Ectodermal cell (in vitro differentiated cells): ENCODE measurements at regions not wholly inside any gene's neighbourhood (a gene's known extent, or its start where the extent isn't known, plus 50 kb on each side); places are given as distances from the start of the nearest gene placed in this dataset.

Experiments used
- H3K27ac ChIP-seq: 2 replicates; pipeline ENCODE4 v1.7.0; 2013; ENCODE audit warnings: mild to moderate bottlenecking, low read depth, low read length; ENCODE audit not compliant: insufficient read depth, poor library complexity, severe bottlenecking
- H3K27me3 ChIP-seq: 2 replicates; pipeline ENCODE4 v1.7.0; 2013; ENCODE audit warnings: mild to moderate bottlenecking, low read length; ENCODE audit not compliant: insufficient read depth, control insufficient read depth, poor library complexity, severe bottlenecking
- H3K36me3 ChIP-seq: one replicate; pipeline ENCODE4 v1.7.0; 2013; ENCODE audit warnings: low read length; ENCODE audit not compliant: control insufficient read depth, insufficient read depth
- H3K4me1 ChIP-seq: one replicate; pipeline ENCODE4 v1.7.0; 2013; ENCODE audit warnings: low read length; ENCODE audit not compliant: control insufficient read depth, insufficient read depth
- H3K4me3 ChIP-seq: 2 replicates; pipeline ENCODE4 v1.7.0; 2013; ENCODE audit warnings: low read depth, low read length, control low read depth; ENCODE audit not compliant: insufficient read depth
- H3K9me3 ChIP-seq: 2 replicates; pipeline ENCODE4 v1.7.0; 2013; ENCODE audit warnings: mild to moderate bottlenecking, low read length, moderate library complexity; ENCODE audit not compliant: control insufficient read depth
- WGBS, 2 experiments: methylation state at CpG; one replicate each; pipeline ENCODE4 v1.1.7; 2013; ENCODE audit warnings: missing lambda C conversion rate in 2 of 2; 5-methylcytosine and 5-hydroxymethylcytosine counted together

DNA sequence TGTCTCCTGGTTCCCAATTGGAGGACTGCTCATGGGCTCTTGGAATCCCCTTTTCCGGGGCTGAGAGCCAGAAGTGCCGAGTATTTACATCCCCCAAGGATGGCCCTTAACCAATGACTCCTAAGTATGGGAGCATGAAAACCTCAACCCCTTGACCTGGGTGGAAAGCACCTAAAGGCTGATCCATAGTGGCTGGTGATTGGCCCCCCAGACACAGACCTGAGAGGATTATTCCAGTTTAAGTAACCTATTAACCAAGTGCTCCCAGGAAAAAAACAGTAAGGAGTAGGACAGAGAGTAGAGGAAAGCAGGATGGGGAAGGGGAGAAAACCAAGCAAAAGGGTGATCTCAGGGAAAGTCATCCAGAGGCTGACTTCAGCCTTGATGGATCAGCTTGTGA is 206.1 kb upstream of the RND3 start:
- no peak overlapping the region for H3K27ac ChIP-seq
- H3K27me3 ChIP-seq, result no peaks in the 10 kb centered on the region
- no peaks in the 10 kb centered on the region for H3K4me1 ChIP-seq
- 90 to 100% methylated on average over 2 of the region's 2 CpGs for WGBS, 2 experiments
- no peak overlapping the region for H3K4me3 ChIP-seq
- H3K9me3 ChIP-seq, result no peaks in the 10 kb centered on the region
- H3K36me3 ChIP-seq, result no peaks in the 10 kb centered on the region

DNA sequence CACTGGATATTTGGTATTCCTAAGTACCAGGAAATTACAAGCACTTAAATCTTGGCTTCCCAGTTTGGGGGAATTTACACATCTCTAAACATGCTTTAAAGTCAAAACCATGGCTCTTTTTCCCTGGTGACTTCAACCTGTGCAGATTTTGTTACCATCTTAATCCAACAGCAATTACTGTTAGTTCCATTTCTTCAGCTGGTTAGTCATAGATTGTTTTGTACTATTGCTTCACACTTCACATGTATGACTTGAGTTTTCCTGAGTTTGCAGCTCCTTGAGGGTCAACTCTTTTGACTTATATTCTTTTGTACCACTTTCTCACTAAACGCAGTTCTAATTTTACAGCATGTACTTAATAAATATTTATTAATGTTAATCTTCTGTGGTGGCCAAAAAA is 203.4 kb upstream of the RND3 start:
- Histone ChIP-seq H3K36me3 (no peaks in the 10 kb centered on the region), H3K4me1 (no peaks in the 10 kb centered on the region), H3K27me3 (no peaks in the 10 kb centered on the region), H3K27ac (no peak overlapping the region), H3K9me3 (no peaks in the 10 kb centered on the region), H3K4me3 (no peak overlapping the region)
- WGBS, 2 experiments, result no CpG with 5 or more reads among the region's 1 CpG

DNA sequence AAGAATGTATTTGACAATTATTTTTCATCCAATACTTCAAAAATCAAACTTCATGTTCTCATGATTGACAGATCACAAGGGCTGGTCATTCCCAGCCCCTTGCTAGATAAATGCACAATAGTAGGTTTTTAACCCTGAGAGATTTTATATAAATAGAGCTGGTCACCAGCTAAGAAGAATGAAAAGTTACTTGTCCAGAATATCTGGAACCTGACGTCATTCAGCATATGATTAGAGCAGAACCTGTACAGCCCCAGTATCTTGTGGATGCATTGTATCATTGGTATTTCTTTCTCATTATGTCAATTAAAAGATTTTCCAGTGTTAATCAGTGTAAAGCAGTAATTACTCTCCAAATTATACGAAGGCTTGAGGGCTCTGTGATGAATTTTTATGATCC is 202.8 kb upstream of the RND3 start:
- WGBS, 2 experiments, result 92 to 93% methylated on average over 2 of the region's 2 CpGs
- Histone ChIP-seq H3K4me1 (no peaks in the 10 kb centered on the region), H3K27me3 (no peaks in the 10 kb centered on the region), H3K36me3 (no peaks in the 10 kb centered on the region), H3K4me3 (no peak overlapping the region), H3K27ac (no peak overlapping the region), H3K9me3 (no peaks in the 10 kb centered on the region)

DNA sequence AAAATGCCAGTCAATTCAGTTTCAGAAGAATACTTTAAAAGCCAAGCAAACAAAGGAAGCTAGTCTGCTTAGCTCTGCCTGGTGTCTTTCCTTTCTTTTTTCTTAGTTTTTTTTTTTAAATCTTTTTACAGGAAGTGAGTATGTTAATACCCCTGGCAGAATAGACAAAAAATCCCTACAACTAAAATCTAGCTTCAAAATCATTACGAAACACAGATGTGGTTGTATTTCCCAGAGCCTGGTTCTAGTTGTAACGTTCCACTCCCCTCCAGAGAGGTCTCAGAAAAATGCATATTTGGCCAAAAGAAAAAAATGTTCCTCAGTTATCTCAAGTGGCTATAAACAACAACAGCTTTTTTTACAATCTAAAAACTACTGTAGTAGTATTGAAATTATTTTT is 202.1 kb upstream of the RND3 start:
- 75 to 87% methylated on average over 2 of the region's 2 CpGs for WGBS, 2 experiments
- Histone ChIP-seq H3K36me3 (no peaks in the 10 kb centered on the region), H3K4me1 (no peaks in the 10 kb centered on the region), H3K4me3 (no peak overlapping the region), H3K9me3 (no peaks in the 10 kb centered on the region), H3K27me3 (no peaks in the 10 kb centered on the region), H3K27ac (no peak overlapping the region)

DNA sequence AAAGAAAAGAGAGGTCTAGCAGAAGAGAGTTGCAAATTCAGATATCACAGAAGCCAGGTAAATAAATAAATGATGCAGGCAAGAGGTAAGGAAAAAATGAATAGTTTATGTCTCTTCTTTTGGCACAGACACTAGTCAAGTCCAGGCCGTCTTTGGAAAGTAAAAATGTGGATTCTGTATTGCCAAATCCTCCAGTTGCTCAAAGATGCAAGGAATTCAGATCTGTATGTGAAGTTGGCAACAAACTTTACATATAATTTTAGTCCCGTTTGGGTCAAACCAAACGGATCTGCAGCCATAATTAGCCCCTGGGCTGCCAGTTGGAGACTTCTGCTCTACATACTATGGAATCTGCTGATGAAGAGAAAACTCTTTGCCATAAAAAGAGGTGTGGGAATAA is 200.5 kb upstream of the RND3 start:
- Histone ChIP-seq H3K4me3 (no peak overlapping the region), H3K27ac (no peak overlapping the region), H3K9me3 (no peaks in the 10 kb centered on the region), H3K27me3 (no peaks in the 10 kb centered on the region), H3K36me3 (no peaks in the 10 kb centered on the region), H3K4me1 (no peaks in the 10 kb centered on the region)
- 92 to 94% methylated on average over 3 of the region's 3 CpGs for WGBS, 2 experiments

DNA sequence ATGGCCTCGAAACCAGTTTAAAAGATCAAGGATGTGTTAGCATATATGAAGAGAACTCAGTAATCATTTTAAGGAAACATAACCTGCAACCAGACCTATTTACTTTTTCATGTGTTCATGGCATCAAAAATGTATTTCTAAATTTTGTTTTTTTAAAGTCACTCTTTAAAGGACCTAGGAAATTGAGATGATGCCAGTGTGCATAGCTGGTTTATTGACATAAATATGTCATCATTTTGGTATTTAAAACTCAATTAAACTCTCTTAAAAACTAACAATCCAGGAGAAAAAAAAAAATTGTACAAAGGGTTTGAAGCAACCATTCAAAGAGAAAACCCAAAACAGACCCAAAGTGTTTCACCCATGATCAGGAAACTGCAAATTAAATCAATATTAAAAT is 198.9 kb upstream of the RND3 start:
- 100% methylated on average over 1 of the region's 1 CpG; no CpG with 5 or more reads in 1 of the 2 experiments for WGBS, 2 experiments
- no peaks in the 10 kb centered on the region for H3K4me1 ChIP-seq
- H3K9me3 ChIP-seq, result no peaks in the 10 kb centered on the region
- H3K36me3 ChIP-seq, result no peaks in the 10 kb centered on the region
- no peak overlapping the region for H3K4me3 ChIP-seq
- H3K27me3 ChIP-seq, result no peaks in the 10 kb centered on the region
- no peak overlapping the region for H3K27ac ChIP-seq

DNA sequence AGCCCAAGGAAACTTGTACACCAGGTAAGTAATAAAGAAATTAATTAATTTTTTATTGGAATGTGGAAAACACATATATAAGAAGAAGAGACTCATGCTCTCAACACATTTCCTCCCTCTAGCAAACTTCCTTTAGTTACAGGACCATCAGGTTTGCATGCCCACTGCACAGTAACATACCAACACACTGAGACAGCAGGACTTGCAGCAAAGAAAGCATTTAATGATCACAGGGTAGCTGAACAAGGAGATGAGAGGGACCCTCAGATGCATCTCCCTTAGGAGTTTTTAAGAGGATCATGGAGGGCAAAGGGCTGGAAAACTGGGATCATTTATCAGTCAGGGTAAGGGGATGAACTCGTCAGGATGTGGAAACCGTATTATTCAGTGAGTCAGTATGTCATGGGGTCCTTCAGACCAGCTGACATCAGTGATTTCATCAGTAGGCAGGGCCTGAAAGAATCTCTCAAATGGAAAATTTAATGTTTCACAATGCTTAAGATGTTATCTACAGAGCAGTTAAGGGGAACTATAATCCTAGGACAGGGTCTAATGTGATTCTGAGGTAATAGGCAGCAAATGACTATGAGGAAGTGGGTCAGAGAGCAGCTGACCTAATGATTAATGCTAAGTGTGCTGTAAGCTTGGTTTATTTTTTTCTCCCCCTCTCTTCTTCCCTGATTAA is 193.8 kb upstream of the RND3 start:
- no peaks in the 10 kb centered on the region for H3K27me3 ChIP-seq
- no peaks in the 10 kb centered on the region for H3K9me3 ChIP-seq
- WGBS, 2 experiments, result 91 to 93% methylated on average over 2 of the region's 2 CpGs
- H3K4me1 ChIP-seq, result peaks cover 4% of the 10 kb centered on the region
- H3K4me3 ChIP-seq, result no peak overlapping the region
- no peak overlapping the region for H3K27ac ChIP-seq
- no peaks in the 10 kb centered on the region for H3K36me3 ChIP-seq

DNA sequence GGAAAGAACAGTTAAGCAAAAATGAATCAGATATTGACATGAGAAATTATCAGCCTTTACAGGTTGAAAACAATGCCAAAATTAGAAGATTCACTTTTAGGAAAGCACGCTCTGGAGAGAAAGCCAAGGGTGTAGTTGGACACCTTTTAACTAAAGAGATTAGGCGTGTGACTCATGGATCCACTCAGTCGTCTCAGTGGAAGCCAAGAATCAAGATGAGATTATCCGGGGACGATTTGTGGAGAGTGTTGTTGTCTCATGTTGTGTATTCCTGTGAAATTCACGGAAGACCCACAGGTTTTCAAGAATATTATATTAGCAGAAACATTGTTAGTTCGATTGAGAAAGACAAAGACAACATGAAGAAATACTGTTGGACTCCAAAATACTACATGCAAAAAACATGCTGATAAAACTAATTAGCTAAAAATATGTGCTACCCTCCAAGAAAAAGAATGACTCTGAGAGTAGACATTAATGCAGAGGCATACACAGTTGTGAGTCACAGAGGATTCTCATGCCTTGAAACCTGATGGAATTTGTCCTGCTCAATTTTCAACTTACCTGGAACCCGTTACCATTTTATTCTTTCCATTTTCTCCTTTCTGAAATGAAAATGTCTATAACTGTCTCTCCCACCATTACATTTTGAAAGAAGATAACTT is 192.1 kb upstream of the RND3 start:
- Histone ChIP-seq H3K27me3 (no peaks in the 10 kb centered on the region), H3K36me3 (no peaks in the 10 kb centered on the region), H3K27ac (no peak overlapping the region), H3K9me3 (no peaks in the 10 kb centered on the region), H3K4me3 (no peak overlapping the region), H3K4me1 (peaks cover 4% of the 10 kb centered on the region)
- WGBS, 2 experiments, result 94 to 96% methylated on average over 7 to 8 of the region's 8 CpGs

DNA sequence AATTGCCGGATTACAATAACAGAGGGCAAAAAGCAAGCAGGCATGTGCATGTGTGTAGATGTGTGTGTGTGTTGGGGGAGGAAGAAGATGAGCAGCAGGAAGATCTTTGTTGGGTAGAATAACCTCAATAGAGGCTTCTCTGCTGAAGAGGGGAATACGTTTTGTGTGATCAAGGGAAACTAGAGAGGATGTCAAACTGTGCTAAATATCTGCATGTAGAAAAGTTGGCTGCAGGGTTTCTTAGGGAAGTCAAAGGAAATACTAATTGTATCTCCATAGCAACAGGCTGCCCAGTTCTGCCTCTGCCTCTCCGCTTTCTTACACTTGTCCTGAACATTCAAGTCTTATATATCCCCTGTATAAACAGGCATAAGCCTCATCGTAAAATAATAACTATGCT is 190.1 kb upstream of the RND3 start:
- Histone ChIP-seq H3K4me1 (peaks cover 4% of the 10 kb centered on the region), H3K27ac (no peak overlapping the region), H3K36me3 (no peaks in the 10 kb centered on the region), H3K27me3 (no peaks in the 10 kb centered on the region), H3K9me3 (no peaks in the 10 kb centered on the region), H3K4me3 (no peak overlapping the region)
- 51 to 62% methylated on average over 3 of the region's 4 CpGs for WGBS, 2 experiments

DNA sequence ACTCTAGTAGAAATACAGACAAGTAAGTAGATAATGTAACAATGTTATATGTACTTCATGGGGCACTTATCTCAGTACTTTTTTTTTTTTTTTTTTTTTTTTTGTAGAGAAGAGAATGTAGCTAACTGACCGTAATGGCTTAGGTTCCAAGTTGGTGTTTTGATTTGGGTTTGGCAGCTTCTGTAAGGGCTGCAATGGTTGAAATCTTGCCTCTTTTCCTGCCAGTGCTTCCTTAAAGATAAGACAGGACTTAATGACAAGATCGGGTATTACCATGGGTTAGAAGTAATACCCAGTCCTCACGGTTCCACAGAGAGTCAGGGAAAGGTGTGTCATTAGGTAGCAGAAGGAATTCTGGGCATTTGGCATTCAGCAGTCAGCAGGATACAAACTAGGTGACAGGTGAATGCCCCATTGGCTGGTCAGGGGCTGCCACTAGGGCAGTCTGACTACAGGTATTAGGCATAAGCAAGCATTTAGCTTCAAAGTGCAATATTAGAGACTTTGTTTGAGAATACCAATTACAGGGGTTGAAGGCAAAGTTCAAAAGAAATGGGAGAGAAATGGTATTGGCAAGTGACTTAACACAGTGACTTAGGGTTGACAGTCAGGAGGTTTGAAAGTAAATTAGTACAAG is 189.4 kb upstream of the RND3 start:
- H3K27ac ChIP-seq, result no peak overlapping the region

More for the DNA sequence above, 189.4 kb upstream of the RND3 start:
- Histone ChIP-seq H3K4me3 (no peak overlapping the region), H3K9me3 (no peaks in the 10 kb centered on the region), H3K27me3 (no peaks in the 10 kb centered on the region), H3K4me1 (peaks cover 4% of the 10 kb centered on the region), H3K36me3 (no peaks in the 10 kb centered on the region)
- 82 to 92% methylated on average over 3 of the region's 3 CpGs for WGBS, 2 experiments
